H7 (cell line): ENCODE measurements at regions not wholly inside any gene's neighbourhood (a gene's known extent, or its start where the extent isn't known, plus 50 kb on each side); places are given as distances from the start of the nearest gene placed in this dataset.

Source experiments
- DNase-seq: peaks from one replicate; pipeline ENCODE4 v3.0.0; 2012
- H3K27me3 ChIP-seq: 2 replicates; pipeline ENCODE4 v1.6.0; 2011; ENCODE audit warnings: mild to moderate bottlenecking, low read length; ENCODE audit not compliant: control insufficient read depth, insufficient read depth
- H3K36me3 ChIP-seq: replicated peaks from 2 replicates; pipeline ENCODE4 v1.5.1; 2011; ENCODE audit warnings: low read length; ENCODE audit not compliant: control insufficient read depth, insufficient read depth
- H3K4me3 ChIP-seq: 2 replicates; pipeline ENCODE4 v1.5.1; 2011; ENCODE audit warnings: low read depth, mild to moderate bottlenecking, control low read depth, low read length, moderate library complexity; ENCODE audit not compliant: insufficient read depth

DNA sequence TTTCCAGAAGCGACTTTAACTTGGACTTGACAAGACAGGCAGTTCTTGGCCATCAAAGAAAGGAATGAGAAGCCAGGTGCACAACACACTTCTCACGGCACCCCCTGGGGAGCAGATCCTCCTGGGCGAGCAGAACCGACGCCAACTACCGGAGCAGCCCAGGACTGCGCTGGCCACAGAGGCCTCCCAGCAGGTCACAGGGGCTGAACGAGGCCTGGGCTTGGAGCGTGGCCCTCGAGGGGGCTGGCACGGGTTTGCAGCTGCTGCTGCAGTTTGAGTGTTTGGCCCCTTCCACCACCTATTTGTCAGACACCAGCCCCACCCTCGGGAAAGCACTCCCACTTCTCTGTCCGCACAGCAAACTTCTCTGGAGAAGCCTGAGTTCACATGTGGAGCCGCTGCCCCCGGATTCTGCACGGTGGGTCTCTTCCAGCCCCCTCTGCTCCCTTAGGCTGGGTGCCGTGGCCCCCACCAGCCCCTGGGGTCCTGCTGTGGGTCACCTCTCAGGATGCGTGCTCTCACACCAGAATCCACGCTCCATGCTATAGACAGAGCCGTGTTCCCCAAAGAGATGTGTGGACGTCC lies 306.7 kb upstream of the SALL3 start:
- Histone ChIP-seq H3K36me3 (no peaks in the 10 kb centered on the region), H3K27me3 (no peaks in the 10 kb centered on the region), H3K4me3 (no peak overlapping the region)
- DNase-seq, result no peak

DNA sequence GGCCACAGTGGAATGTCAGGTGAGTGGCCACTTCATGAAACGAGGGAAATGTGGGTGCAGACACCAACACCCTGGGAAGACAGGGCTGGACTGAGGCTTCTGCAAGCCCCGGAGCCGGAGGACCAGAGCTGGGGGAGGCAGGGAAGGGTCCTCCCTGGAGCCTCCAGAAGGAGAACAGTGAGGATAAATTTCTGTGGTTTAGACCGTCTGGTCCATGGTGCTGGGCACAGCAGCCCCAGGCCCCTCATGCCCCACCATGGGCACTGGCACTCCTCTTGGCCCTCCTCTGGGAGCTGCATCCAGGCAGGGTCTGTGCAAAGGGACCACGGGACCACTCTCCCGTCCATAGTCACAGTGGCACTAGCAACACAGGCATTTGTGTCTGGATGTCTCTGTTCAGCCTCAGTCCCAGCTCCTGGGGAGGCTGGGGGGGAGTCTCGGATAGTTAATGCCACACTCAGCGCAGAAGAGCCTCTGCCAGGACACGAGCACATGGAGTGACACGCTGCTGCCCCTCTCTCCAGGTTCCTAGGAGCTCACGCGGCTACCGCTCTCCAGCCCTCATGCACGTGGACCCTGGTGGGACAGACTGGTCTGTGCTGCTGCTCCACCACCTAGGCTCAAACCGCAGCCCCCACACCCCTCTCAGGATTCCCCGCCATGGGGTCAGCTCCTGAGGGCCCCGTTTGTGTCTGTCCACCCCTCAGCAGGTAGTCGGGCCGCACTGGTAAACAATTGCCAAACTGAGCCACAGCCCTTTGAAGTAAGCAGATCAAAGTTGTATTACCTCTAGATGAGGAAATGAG lies 305.9 kb upstream of the SALL3 start:
- no peak overlapping the region for H3K4me3 ChIP-seq
- H3K36me3 ChIP-seq, result no peaks in the 10 kb centered on the region
- DNase-seq, result no peak
- no peaks in the 10 kb centered on the region for H3K27me3 ChIP-seq

DNA sequence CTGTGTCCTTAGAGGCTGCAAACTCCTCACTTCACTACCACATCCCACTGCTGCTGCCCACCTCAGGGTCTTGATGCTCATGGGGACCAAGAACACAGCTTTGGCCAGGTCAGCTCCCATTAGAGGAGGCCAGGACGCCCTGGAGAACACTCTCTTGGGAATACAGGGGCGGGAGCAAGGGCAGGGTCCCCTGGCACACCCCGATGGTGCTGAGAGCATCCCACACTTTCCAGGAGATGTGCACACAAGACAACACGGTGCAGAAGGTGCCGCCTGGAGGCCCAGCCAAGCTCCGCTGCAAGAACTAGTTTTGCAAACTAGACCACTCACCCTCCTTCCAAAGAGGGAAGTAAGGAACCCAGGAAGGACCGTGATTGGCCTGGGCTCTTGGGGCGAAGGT lies 304.4 kb upstream of the SALL3 start:
- Histone ChIP-seq H3K4me3 (no peak overlapping the region), H3K36me3 (no peaks in the 10 kb centered on the region), H3K27me3 (no peaks in the 10 kb centered on the region)
- no peak for DNase-seq

DNA sequence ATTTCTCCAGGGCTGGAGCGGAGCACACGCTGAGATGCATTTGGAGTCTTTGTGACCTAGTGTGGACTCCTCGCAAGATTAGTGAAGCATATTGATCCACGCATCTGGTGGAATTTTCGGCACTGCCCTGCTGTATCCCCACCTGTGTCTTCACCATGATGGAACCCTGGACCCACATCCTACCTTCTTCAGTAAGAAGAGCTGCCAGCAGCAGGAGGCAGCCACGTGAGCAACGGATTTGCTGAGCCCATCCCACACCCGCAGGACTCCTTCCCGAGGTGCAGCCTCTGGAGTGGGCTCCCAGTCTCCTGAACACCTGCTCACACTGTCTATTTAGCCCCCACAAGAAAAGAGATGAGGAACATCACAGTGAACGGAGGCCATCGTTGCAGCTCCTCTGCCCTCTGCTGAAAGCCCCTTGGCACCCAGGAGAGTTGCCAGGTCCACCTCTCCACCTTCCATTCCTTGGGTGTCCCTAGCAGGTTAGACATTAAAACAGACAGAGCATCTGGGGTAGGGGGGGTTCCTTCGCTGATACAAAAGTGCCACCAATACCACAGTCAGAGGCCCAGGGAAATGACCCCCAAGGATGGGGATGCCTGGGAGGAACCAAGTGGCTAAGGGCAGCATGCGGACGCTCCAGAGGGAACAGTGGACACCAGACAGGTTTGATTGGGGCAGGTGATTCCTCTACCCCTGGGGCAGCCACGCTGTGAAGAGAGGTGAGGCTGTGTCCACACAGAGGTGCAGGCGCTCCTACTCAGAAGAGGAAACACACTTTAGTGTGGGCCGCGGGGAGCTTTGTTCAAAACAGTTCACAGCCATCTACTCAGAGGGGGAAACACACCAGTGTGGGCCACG lies 302.8 kb upstream of the SALL3 start:
- no peaks in the 10 kb centered on the region for H3K36me3 ChIP-seq
- H3K4me3 ChIP-seq, result no peak overlapping the region
- DNase-seq, result no peak
- no peaks in the 10 kb centered on the region for H3K27me3 ChIP-seq

DNA sequence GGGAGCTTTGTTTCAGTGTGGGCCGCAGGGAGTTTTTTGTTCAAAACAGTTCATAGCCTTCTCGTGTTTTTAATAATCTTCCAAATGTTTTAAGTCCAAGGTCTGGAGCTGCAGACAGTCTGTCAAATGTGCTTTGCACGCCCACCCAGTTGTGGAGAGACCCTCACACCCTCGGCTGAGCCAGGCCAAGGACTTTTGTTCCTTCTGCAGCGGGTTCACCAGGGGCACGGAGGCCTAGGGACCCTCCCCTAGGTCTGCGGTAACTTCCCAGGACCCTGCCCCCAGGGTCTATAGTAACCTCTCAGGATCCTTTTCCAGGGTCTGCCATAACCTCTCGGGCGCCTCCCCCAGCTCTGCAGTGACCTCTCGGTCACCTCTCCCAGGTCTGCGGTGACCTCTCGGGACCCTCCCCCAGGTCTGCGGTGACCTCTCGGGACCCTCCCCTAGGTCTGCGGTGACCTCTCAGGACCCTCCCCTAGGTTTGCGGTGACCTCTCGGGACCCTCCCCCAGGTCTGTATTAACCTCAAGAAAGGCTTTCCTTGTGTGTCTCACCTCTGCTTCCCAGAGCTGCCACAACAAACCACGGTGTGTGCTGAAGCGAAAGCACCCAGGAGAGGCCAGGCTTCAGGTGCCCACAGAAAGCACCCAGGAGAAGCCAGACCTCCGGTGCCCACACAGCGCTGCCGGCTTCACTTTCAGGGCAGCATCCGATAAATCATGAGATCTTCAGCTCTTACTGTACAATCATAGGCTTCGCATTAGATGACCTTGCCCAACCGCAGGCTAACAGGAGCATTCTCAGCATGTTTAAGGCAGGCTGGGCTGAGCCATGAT lies 301.9 kb upstream of the SALL3 start:
- H3K36me3 ChIP-seq, result no peaks in the 10 kb centered on the region
- DNase-seq, result no peak
- no peaks in the 10 kb centered on the region for H3K27me3 ChIP-seq
- no peak overlapping the region for H3K4me3 ChIP-seq

DNA sequence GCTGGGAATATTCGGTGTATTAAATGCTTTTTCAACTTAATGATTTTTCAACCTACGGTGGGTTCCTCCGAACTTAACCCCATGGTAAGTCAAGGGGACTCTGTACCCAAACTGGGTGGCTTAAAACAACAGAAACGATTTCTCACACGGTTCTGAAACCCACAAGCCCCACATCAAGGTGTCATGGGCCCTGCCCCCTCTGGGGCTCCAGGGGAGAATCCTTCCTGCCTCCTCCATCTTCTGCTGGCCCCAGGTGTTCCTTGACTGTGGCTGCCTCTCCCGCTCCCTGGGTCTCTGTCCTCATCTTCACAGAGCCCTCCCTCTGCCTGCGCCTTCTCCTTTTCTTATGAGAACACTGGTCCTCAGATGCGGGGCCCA lies 301.3 kb upstream of the SALL3 start:
- Histone ChIP-seq H3K4me3 (no peak overlapping the region), H3K36me3 (no peaks in the 10 kb centered on the region), H3K27me3 (no peaks in the 10 kb centered on the region)
- no peak for DNase-seq

DNA sequence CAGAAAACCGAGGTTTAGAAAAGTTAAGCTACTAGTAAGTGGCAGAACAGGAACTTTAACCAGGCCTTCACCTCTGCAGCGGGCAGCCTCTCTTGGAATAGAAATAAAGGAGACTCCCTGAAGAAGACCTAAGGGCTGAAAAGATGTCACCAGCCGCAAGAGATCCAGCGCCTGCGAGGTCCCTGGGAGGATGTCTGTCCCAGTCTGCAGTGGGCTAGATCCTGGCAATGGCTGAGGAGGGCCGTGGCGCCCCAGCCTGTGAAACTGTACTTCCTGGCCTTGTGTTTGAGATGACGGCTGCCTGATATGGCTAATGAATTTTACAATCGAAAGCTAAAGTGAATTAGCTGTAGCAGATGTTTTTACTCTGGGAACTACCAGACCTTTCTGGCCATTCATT lies 300.6 kb upstream of the SALL3 start:
- no peaks in the 10 kb centered on the region for H3K27me3 ChIP-seq
- no peak for DNase-seq
- no peak overlapping the region for H3K4me3 ChIP-seq
- no peaks in the 10 kb centered on the region for H3K36me3 ChIP-seq

DNA sequence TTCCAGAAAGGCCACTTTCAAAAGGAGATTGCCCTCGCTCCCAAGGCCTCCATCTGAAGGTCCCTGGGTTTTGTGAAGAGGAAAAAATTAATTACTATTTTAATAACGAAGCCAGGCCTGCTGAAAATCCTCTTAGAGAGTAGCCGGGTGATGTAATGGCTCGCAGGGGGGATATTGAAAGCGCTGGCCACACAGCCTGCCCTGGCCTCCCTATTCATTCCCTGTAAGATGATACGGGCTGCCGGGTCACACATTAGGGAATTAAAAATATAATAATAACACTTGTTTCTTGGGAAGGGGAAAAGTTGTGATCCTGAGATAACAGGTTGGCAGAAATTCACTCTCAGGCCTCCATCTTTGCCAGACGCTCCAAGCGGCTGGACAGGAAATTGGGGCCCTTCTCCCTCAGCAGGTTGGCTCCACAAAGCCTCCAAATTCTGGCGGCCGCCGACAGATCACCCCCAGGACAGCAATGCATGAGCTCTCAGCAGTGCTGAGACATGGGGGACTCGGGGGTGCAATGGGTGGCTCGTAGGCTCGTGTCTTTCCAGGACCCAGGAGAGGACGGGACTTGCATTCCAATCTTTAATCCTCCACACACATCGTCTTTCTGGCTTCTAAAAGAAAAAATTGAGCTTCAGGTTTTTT lies 299.9 kb upstream of the SALL3 start:
- no peak for DNase-seq
- H3K27me3 ChIP-seq, result no peaks in the 10 kb centered on the region
- no peak overlapping the region for H3K4me3 ChIP-seq
- no peaks in the 10 kb centered on the region for H3K36me3 ChIP-seq

DNA sequence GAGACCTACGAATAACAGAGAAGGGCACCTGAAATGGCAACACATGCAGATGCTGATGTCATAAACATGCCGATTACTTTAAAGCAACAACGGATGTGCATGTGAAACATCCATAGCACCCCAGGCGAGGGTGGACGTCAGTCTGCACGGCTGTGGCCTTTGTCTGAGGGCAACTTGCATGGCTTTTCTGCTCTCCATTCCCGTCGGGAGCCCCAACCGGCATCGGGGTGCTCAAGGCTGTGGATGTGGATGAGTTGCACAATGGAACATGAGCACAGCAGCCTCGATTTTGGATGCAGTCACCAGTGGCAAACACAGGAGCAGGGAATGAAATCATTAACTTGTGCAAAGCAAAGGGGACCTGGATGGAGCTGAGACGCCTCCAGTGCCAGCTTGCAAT lies 298.2 kb upstream of the SALL3 start:
- no peak overlapping the region for H3K4me3 ChIP-seq
- no peak for DNase-seq
- H3K27me3 ChIP-seq, result no peaks in the 10 kb centered on the region
- no peaks in the 10 kb centered on the region for H3K36me3 ChIP-seq

DNA sequence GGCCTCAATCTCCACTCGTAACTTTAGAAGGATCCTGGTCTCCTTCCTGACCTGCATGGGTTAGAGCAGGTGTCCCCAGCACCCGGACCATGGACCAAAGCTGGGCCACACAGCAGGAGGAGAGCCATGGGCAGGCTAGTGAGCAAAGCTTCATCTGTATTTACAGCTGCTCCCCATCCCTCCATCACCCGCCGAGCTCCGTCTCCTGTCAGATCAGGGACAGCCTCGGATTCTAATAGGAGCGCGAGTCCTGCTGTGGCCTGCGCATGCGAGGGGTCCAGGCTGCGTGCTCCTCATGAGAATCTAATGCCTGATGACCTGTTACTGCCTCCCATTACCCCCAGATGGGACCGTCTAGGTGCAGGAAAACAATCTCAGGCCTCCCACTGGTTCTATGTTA lies 297.7 kb upstream of the SALL3 start:
- Histone ChIP-seq H3K27me3 (no peaks in the 10 kb centered on the region), H3K4me3 (no peak overlapping the region), H3K36me3 (no peaks in the 10 kb centered on the region)
- DNase-seq, result no peak

DNA sequence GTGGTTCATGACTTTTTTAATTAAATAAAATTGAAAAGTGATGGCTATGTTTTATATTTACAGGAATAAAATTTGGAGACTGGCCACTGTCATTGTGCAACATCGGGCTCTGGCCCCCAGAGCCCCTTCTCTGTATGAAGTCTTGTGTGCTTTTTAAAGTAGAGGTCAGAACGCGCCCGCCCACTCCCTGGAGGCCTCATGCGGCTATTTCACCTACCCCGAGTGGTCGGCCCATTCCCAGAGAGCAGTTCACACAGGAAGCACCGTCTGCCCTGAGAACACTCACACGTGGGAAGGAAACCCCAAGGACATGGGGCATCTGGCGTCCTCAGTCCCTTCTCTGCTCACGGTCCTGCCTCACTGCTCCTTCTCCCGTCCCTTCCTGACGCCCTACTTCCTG lies 296.9 kb upstream of the SALL3 start:
- H3K27me3 ChIP-seq, result no peaks in the 10 kb centered on the region
- H3K4me3 ChIP-seq, result no peak overlapping the region
- DNase-seq, result no peak
- no peaks in the 10 kb centered on the region for H3K36me3 ChIP-seq

DNA sequence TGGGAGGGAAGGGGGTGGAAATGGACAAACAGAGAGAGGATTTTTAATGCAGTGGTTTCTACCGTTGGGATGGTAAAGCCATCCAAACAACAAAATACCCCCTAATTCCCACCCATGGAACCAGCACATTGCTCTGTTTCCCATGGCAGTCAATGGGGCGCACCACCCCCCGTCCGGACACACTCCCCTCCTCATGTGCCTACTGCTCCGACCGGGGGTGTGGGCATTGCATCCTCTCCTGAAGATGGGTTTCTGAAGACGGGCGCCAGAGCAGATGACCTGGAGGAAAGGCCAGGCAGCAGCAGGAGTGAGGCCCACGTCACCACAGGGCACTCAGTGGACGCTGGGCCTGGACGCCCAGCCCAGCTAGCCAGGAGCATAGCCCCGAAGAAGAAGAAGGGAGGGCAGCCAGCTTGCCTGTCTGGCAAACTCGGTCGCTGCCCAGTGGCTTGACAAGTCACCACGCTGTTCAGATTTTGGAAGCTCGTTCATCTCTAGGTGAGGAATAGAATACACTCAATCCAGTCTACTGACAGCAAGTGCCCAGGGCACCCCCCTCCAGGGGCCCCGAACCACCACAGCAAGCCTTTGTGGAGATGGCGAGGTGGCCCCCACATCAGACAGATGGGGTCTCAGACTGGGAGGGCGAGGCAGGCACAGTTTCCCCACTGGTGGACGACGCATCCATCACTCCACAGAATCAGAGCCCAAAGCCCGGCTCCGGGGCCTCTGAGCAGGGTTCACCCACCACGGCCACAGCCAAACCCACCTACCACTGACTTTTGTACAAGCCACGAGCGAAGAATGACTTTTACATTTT lies 296.2 kb upstream of the SALL3 start:
- H3K36me3 ChIP-seq, result no peaks in the 10 kb centered on the region
- H3K4me3 ChIP-seq, result no peak overlapping the region
- H3K27me3 ChIP-seq, result no peaks in the 10 kb centered on the region
- no peak for DNase-seq

DNA sequence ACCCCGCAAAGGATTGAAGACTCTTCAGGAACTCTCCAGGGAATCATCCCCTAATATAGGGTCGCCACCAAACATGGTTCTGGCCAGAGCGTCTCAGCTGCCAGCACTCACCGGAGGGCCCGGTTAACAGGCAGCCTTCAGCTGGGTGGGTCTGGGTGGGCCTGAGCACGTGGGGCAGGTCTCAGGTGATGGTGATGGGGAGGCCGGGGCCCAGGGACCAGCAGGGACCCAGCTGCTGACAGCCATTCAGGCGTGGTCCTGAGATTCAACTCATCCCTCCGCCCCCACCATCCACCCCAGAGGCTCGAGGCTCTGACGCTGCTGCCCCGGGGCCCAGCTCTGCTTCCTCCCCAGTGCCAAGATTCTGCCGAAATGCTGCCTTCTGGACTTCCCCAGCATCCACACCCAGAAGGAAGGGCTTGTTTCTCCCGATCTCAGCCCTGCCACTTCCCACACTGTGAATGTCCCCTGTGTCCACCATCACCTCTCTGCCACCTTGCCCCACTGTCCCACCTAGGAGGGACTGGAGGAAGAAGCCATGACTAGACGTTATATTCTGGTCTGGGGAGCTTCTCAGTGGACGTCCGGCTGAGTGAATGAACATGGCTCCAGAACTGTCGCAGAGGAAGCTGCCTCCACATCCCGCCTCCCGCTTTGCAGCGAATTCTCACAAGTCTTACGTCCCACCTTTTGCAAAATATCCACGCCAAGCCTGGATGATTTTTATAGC lies 294.2 kb upstream of the SALL3 start:
- Histone ChIP-seq H3K27me3 (no peaks in the 10 kb centered on the region), H3K4me3 (no peak overlapping the region), H3K36me3 (no peaks in the 10 kb centered on the region)
- no peak for DNase-seq
